ENCODE measurements at regions not wholly inside any gene's neighbourhood (a gene's known extent, or its start where the extent isn't known, plus 50 kb on each side); places are given as distances from the start of the nearest gene placed in this dataset.

DNA sequence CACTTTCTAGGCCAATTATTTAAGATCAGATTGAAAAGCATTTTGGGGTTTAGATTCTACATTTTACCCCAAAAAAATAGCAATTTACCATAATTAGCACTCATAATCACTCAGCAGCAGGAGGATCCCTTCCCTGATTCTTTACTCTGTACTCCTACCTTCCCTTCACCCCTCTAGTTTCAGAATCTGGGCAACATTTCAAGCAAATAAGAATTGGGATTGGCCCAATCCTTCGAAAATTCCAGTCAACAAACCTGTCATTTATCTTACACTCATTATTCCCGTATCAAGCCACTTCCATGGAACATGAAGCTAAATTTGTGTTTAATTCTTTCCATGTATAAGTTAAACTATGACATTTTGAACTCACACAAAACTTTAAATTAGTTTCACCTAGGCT, 349.1 kb upstream of the USP15 start:
- no peak for DNase-seq (ENCODE audit: low read depth)
- no peak overlapping the region for H3K4me3 ChIP-seq (ENCODE audit: low read length)
- TF ChIP-seq, protein P1, sequence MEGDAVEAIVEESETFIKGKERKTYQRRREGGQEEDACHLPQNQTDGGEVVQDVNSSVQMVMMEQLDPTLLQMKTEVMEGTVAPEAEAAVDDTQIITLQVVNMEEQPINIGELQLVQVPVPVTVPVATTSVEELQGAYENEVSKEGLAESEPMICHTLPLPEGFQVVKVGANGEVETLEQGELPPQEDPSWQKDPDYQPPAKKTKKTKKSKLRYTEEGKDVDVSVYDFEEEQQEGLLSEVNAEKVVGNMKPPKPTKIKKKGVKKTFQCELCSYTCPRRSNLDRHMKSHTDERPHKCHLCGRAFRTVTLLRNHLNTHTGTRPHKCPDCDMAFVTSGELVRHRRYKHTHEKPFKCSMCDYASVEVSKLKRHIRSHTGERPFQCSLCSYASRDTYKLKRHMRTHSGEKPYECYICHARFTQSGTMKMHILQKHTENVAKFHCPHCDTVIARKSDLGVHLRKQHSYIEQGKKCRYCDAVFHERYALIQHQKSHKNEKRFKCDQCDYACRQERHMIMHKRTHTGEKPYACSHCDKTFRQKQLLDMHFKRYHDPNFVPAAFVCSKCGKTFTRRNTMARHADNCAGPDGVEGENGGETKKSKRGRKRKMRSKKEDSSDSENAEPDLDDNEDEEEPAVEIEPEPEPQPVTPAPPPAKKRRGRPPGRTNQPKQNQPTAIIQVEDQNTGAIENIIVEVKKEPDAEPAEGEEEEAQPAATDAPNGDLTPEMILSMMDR (conservative IDR thresholded peaks at IDR 0.05; ENCODE audit: low read length), result no peak

DNA sequence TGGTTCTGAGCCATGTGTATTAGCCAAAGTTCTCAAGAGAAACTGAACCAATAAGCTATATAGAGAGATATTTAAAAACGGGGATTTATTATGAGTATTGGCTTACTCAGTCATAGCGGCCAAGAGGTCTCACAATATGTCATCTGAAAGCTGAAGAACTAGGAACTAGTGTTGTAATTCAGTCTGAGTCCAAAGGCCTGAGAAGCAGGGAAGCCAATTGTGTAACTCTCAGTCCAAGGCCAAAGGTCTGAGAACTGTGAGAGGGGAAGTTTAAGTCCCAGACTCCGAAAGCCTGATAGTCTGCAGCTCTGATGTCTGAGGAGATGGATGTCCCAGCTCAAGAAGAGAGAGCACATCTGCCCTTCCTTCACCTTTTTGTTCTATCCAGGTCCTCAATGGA, 344.8 kb upstream of the USP15 start:
- TF ChIP-seq, protein P1 (conservative IDR thresholded peaks at IDR 0.05; ENCODE audit: low read length), result no peak
- no peak overlapping the region for H3K4me3 ChIP-seq (ENCODE audit: low read length)
- DNase-seq (ENCODE audit: low read depth), result no peak

DNA sequence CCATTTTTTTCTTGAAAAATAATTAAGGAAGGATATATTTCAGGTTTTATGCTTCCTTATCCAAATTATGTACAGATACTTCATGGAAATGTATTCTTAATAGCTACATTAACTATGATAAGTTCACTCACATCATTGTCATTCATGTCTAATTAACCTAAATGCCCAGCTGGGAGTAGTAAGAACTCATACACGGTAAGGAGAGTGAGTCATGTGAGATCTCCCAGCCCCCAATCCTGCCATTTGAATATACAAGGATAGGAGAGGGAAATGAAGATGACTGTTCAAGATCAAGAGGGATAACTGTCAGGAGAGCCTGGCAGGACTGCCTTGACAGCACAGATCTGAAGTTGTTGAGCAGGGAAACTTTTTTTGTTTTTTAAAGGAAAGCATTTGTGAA, 343.4 kb upstream of the USP15 start:
- DNase-seq (ENCODE audit: low read depth), result no peak
- TF ChIP-seq, protein P1 (conservative IDR thresholded peaks at IDR 0.05; ENCODE audit: low read length), result no peak
- H3K4me3 ChIP-seq (ENCODE audit: low read length), result no peak overlapping the region

DNA sequence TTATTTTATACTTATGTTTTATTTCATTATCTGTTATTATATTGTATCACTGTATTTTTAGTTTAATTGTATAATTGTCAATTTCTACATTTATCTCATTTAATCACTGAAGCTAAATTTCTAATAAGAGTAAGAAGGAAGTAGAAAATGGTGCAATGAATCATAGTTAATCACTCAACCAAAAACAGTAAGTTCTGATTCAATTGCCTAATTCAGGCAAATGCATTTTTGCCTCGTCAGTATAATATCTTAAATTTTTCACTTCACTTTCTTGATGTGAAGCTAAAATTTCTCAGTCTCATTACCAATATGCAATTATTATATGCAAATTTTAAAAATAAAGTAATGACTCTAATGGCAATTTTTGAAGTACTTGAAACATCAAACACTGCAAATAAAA, 340.5 kb upstream of the USP15 start:
- H3K4me3 ChIP-seq (ENCODE audit: low read length), result no peak overlapping the region
- DNase-seq (ENCODE audit: low read depth), result no peak
- TF ChIP-seq, protein P1 (conservative IDR thresholded peaks at IDR 0.05; ENCODE audit: low read length), result no peak

DNA sequence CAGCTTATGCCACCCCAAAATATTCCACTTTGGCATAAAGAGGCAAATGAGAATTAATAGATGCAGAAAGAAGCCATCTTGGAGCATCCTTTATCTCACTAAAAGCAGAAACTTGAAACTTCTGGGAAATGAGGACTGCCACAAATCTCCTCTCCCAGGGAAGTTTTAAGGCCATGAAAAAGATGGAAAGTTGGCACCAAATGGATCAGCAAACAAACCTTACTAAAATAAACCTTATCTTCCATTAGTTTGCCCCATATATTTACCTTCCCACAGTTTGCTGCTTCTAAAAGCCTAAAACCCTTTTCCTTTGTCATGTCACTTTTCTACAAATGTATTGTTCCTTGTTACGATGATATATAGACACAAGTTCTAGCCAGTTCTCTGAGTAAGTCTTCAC, 340.0 kb upstream of the USP15 start:
- DNase-seq (ENCODE audit: low read depth), result no peak
- TF ChIP-seq, protein P1 (conservative IDR thresholded peaks at IDR 0.05; ENCODE audit: low read length), result no peak
- H3K4me3 ChIP-seq (ENCODE audit: low read length), result no peak overlapping the region

DNA sequence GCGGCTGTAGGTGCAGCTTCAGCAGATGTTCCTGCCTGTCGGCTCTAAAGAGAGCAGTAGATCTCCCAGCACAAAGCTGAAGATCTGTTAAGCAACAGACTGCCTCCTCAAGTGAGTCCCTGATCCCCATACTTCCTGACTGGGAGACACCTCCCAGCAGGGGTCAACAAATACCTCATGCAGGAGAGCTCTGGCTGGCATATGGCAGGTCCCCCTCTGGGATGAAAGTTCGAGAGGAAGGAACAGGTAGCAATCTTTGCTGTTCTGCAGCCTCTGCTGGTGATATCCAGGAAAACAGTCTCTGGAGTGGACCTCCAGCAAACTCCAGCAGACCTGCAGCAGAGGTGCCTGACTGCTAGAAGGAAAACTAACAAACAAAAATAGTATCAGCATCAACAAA, 337.1 kb upstream of the USP15 start:
- TF ChIP-seq, protein P1 (conservative IDR thresholded peaks at IDR 0.05; ENCODE audit: low read length), result no peak
- DNase-seq (ENCODE audit: low read depth), result no peak
- H3K4me3 ChIP-seq (ENCODE audit: low read length), result no peak overlapping the region

DNA sequence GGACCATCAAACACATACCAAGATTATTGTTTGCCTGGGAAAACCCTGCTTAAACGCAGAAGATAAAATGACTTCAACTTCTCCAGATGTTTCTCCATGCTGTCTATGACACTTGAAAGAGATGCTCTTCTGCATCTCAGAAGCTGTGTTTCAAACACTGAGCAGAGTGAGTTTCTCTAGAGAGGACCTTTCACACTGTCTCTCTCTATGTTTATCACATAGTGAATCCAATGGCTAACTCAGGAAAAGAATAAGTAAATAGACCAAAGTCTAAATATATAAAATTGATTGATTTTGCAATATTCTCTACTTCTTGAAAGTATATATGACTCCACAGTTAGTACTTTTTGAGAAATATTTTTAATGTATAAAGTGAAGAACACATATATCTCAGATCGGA, 325.6 kb upstream of the USP15 start:
- H3K4me3 ChIP-seq (ENCODE audit: low read length), result no peak overlapping the region
- TF ChIP-seq, protein P1 (conservative IDR thresholded peaks at IDR 0.05; ENCODE audit: low read length), result no peak
- DNase-seq (ENCODE audit: low read depth), result no peak
